ENCODE measurements at regions not wholly inside any gene's neighbourhood (a gene's known extent, or its start where the extent isn't known, plus 50 kb on each side); places are given as distances from the start of the nearest gene placed in this dataset.

GRCh38 chrX:121307449-121307848 is 260.0 kb downstream of the GLUD2 start:
- Histone ChIP-seq H3K9me3 (ENCODE audit: low read depth, low read length) (no peaks in the 10 kb centered on the region), H3K4me3 (ENCODE audit: insufficient read depth, low read length) (no peak overlapping the region), H3K79me2 (ENCODE audit: insufficient read depth, low read length) (no peaks in the 10 kb centered on the region), H3K4me2 (ENCODE audit: insufficient read depth, low read length) (no peak overlapping the region), H3K27me3 (ENCODE audit: insufficient read depth, low read length) (no peaks in the 10 kb centered on the region), H3K27ac (ENCODE audit: low read depth, low read length) (no peak overlapping the region), H3K4me1 (ENCODE audit: insufficient read depth, low read length) (peaks cover 2% of the 10 kb centered on the region), H2AFZ (ENCODE audit: low read length) (no peak overlapping the region), H3K36me3 (ENCODE audit: insufficient read depth, low read length) (no peaks in the 10 kb centered on the region), H4K20me1 (ENCODE audit: insufficient read depth, low read length) (no peaks in the 10 kb centered on the region)
- no peak for DNase-seq (ENCODE audit: insufficient read length, low spot score, missing footprints)
- no peak for TF ChIP-seq CTCF (IDR thresholded peaks at IDR 0.05; ENCODE audit: extremely low read depth, low read depth, low read length)

DNA sequence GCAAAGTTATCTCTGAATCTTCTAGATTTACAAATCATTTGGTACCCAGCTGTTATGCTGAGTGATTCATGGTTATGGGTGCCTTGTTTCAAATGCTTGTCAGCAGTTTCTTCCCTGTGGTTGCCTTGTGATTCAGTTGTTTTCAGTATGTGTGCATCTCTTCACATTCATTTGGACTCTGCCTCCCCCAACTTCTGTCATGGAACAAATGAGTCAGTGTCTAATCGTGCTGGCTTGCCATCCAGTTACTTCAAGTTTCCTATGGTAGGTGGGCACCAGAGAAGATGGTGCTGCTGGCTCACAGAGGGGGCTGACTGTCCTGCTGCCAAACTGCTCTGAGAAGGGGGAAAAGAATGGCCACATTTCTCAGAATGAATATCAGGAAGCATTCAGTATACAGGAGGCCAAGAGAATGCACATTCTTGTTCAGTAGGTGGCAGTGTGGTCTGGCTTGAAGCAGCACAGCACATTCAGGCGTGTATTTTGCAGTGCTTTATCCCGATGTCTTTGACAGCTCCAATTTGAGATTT is 260.9 kb downstream of the GLUD2 start:
- DNase-seq (ENCODE audit: insufficient read length, low spot score, missing footprints): peak; percentile 65
- peak; percentile 40 for TF ChIP-seq CTCF (IDR thresholded peaks at IDR 0.05; ENCODE audit: extremely low read depth, low read depth, low read length)
- no peak overlapping the region for H3K27ac ChIP-seq (ENCODE audit: low read depth, low read length)
- H3K4me3 ChIP-seq (ENCODE audit: insufficient read depth, low read length): no peak overlapping the region
- no peak overlapping the region for H3K4me2 ChIP-seq (ENCODE audit: insufficient read depth, low read length)
- no peaks in the 10 kb centered on the region for H3K36me3 ChIP-seq (ENCODE audit: insufficient read depth, low read length)
- H3K9me3 ChIP-seq (ENCODE audit: low read depth, low read length): no peaks in the 10 kb centered on the region
- no peak overlapping the region for H2AFZ ChIP-seq (ENCODE audit: low read length)
- no peaks in the 10 kb centered on the region for H3K79me2 ChIP-seq (ENCODE audit: insufficient read depth, low read length)
- no peaks in the 10 kb centered on the region for H3K27me3 ChIP-seq (ENCODE audit: insufficient read depth, low read length)
- H3K4me1 ChIP-seq (ENCODE audit: insufficient read depth, low read length): peaks cover 2% of the 10 kb centered on the region
- H4K20me1 ChIP-seq (ENCODE audit: insufficient read depth, low read length): no peaks in the 10 kb centered on the region

GRCh38 chrX:121310820-121311219 is 263.4 kb downstream of the GLUD2 start:
- Histone ChIP-seq H3K36me3 (ENCODE audit: insufficient read depth, low read length) (no peaks in the 10 kb centered on the region), H3K79me2 (ENCODE audit: insufficient read depth, low read length) (no peaks in the 10 kb centered on the region), H3K4me3 (ENCODE audit: insufficient read depth, low read length) (no peak overlapping the region), H3K27ac (ENCODE audit: low read depth, low read length) (no peak overlapping the region), H2AFZ (ENCODE audit: low read length) (no peak overlapping the region), H4K20me1 (ENCODE audit: insufficient read depth, low read length) (no peaks in the 10 kb centered on the region), H3K4me1 (ENCODE audit: insufficient read depth, low read length) (peaks cover 2% of the 10 kb centered on the region), H3K27me3 (ENCODE audit: insufficient read depth, low read length) (no peaks in the 10 kb centered on the region), H3K9me3 (ENCODE audit: low read depth, low read length) (no peaks in the 10 kb centered on the region), H3K4me2 (ENCODE audit: insufficient read depth, low read length) (no peak overlapping the region)
- DNase-seq (ENCODE audit: insufficient read length, low spot score, missing footprints): no peak
- TF ChIP-seq CTCF (IDR thresholded peaks at IDR 0.05; ENCODE audit: extremely low read depth, low read depth, low read length): no peak

DNA sequence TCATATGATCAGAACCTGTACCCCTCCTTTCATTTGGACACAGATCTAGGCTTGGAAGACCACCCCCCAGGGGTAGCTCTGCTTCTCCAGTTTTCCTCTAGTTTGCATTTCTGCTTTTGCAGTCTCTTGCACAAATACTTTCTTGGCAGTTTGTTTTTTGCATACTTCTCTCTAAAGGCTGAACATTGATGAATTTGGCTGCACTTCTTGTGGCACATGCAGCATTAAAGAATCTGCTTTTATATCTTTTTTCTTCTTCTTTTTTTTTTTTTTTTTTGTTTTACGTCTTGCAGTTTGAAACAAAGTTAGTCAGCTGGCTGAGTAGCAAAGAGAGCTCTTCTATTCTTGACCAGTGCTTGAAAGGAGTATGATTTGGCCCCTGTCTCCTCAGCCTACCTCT is 273.0 kb downstream of the GLUD2 start:
- no peak for TF ChIP-seq CTCF (IDR thresholded peaks at IDR 0.05; ENCODE audit: extremely low read depth, low read depth, low read length)
- Histone ChIP-seq H3K27me3 (ENCODE audit: insufficient read depth, low read length) (no peaks in the 10 kb centered on the region), H4K20me1 (ENCODE audit: insufficient read depth, low read length) (no peaks in the 10 kb centered on the region), H3K4me3 (ENCODE audit: insufficient read depth, low read length) (no peak overlapping the region), H3K36me3 (ENCODE audit: insufficient read depth, low read length) (no peaks in the 10 kb centered on the region), H3K9me3 (ENCODE audit: low read depth, low read length) (no peaks in the 10 kb centered on the region), H2AFZ (ENCODE audit: low read length) (no peak overlapping the region), H3K4me2 (ENCODE audit: insufficient read depth, low read length) (no peak overlapping the region), H3K4me1 (ENCODE audit: insufficient read depth, low read length) (no peaks in the 10 kb centered on the region), H3K79me2 (ENCODE audit: insufficient read depth, low read length) (no peaks in the 10 kb centered on the region), H3K27ac (ENCODE audit: low read depth, low read length) (no peak overlapping the region)
- DNase-seq (ENCODE audit: insufficient read length, low spot score, missing footprints): no peak

All from osteoblast (primary cell).